Hepatocyte (in vitro differentiated cells): ENCODE measurements at regions not wholly inside any gene's neighbourhood (a gene's known extent, or its start where the extent isn't known, plus 50 kb on each side); places are given as distances from the start of the nearest gene placed in this dataset.

Experiments used
- EZH2 ChIP-seq: fragments of 200-600 bp; sonication (generic); IDR thresholded peaks from 2 replicates; pipeline ENCODE4 v1.6.1; 2016; ENCODE audit warnings: antibody characterized with exemption, mild to moderate bottlenecking, borderline replicate concordance
- TF ChIP-seq, protein P1 (sequence below): fragments of 200-600 bp; sonication (generic); IDR thresholded peaks from 2 replicates; pipeline ENCODE4 v1.5.1; 2016; ENCODE audit warnings: antibody characterized with exemption, mild to moderate bottlenecking; ENCODE audit not compliant: poor library complexity

DNA sequence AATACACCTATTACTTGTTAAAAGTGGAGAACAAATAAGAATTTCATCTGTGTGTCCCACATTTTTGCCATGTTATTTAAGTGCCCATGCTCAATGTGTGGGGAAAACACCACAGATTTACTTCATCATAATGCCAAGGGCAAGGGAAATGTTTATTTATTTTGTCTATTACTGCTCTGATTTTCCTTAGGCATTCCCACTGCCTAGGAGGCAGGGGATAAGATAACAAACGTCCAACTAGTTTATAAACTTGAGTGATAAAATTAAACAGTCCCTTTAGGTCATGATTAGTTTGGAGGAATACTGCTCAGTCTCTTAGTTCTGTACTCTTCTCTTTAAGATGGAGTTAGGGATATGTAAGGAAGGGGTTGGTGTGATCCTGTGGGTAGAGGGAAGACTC is 598.4 kb upstream of the MARCKS start:
- TF ChIP-seq, protein P1, sequence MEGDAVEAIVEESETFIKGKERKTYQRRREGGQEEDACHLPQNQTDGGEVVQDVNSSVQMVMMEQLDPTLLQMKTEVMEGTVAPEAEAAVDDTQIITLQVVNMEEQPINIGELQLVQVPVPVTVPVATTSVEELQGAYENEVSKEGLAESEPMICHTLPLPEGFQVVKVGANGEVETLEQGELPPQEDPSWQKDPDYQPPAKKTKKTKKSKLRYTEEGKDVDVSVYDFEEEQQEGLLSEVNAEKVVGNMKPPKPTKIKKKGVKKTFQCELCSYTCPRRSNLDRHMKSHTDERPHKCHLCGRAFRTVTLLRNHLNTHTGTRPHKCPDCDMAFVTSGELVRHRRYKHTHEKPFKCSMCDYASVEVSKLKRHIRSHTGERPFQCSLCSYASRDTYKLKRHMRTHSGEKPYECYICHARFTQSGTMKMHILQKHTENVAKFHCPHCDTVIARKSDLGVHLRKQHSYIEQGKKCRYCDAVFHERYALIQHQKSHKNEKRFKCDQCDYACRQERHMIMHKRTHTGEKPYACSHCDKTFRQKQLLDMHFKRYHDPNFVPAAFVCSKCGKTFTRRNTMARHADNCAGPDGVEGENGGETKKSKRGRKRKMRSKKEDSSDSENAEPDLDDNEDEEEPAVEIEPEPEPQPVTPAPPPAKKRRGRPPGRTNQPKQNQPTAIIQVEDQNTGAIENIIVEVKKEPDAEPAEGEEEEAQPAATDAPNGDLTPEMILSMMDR: no peak
- no peak for TF ChIP-seq EZH2
